OCI-LY1 (cell line): ENCODE measurements at regions not wholly inside any gene's neighbourhood (a gene's known extent, or its start where the extent isn't known, plus 50 kb on each side); places are given as distances from the start of the nearest gene placed in this dataset.

ENCODE experiments used
- EZH2 ChIP-seq: fragments of 200-600 bp; sonication (generic), shearing (Covaris generic); IDR thresholded peaks from 2 replicates; pipeline ENCODE4 v1.8.0; 2017; ENCODE audit warnings: borderline replicate concordance, mixed run types, mild to moderate bottlenecking, antibody characterized with exemption, low read length, moderate library complexity, mixed read lengths
- TF ChIP-seq, protein P1 (sequence below): fragments of 200-600 bp; sonication (generic), shearing (Covaris generic); IDR thresholded peaks from 2 replicates; pipeline ENCODE4 v1.5.1; 2017; ENCODE audit warnings: mild to moderate bottlenecking, antibody characterized with exemption, low read length, moderate library complexity, mixed read lengths

DNA sequence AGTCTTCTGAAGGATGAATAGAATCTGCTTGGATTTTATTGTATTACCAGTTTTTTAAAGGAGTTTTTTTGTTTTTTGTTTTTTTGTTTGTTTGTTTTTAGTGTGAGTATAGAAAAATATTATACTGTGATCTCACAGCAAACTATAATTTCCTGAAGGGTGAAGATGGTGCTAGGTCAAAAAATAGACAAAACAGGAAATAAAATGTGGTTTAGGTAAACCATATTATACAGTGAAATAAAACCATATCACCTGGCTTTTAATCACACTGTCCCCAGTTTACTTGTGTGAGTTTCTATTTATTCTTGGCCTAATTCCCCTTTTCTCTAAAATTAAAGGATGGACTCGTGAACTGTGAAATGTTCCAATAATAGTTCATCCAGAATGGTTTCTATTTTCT, 841.3 kb upstream of the CTNND2 start:
- TF ChIP-seq EZH2: no peak
- TF ChIP-seq, protein P1, sequence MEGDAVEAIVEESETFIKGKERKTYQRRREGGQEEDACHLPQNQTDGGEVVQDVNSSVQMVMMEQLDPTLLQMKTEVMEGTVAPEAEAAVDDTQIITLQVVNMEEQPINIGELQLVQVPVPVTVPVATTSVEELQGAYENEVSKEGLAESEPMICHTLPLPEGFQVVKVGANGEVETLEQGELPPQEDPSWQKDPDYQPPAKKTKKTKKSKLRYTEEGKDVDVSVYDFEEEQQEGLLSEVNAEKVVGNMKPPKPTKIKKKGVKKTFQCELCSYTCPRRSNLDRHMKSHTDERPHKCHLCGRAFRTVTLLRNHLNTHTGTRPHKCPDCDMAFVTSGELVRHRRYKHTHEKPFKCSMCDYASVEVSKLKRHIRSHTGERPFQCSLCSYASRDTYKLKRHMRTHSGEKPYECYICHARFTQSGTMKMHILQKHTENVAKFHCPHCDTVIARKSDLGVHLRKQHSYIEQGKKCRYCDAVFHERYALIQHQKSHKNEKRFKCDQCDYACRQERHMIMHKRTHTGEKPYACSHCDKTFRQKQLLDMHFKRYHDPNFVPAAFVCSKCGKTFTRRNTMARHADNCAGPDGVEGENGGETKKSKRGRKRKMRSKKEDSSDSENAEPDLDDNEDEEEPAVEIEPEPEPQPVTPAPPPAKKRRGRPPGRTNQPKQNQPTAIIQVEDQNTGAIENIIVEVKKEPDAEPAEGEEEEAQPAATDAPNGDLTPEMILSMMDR: no peak
